Epithelial cell of esophagus (primary cell): ENCODE measurements at regions not wholly inside any gene's neighbourhood (a gene's known extent, or its start where the extent isn't known, plus 50 kb on each side); places are given as distances from the start of the nearest gene placed in this dataset.
A peak's percentile ranks its signal among the peaks of the same experiment; 100 is the strongest.

ENCODE experiments used
- DNase-seq: peaks from one replicate; pipeline ENCODE4 v3.0.0; 2010; ENCODE audit warnings: low read depth
- H3K4me3 ChIP-seq: 2 replicates; pipeline ENCODE4 v1.5.1; 2011; ENCODE audit warnings: mild to moderate bottlenecking, low read length, control low read depth
- CTCF ChIP-seq: IDR thresholded peaks from 2 replicates; pipeline ENCODE4 v1.5.1; 2011; ENCODE audit warnings: low read depth, mild to moderate bottlenecking, low read length, control low read depth, inconsistent platforms; ENCODE audit not compliant: insufficient read depth; ENCODE audit errors: missing control alignments

- no peak for DNase-seq
- no peak for TF ChIP-seq CTCF
- no peak overlapping the region for H3K4me3 ChIP-seq
Measured at GRCh38 chr6:112457886-112458285, 110.8 kb downstream of the RFPL4B start.

- no peak for DNase-seq
- no peak for TF ChIP-seq CTCF
Measured at GRCh38 chr6:112459758-112460304, 112.7 kb downstream of the RFPL4B start.

GRCh38 chr6:112464901-112465665, 118.0 kb downstream of the RFPL4B start:
- H3K4me3 ChIP-seq = no peak overlapping the region
- DNase-seq = no peak
- no peak for TF ChIP-seq CTCF

More at GRCh38 chr6:112459758-112460304, 112.7 kb downstream of the RFPL4B start:
- no peak overlapping the region for H3K4me3 ChIP-seq

GRCh38 chr6:112466373-112467151, 119.4 kb downstream of the RFPL4B start:
- H3K4me3 ChIP-seq = no peak overlapping the region
- TF ChIP-seq CTCF = no peak
- peak; percentile 67 for DNase-seq

GRCh38 chr6:112468359-112468758, 121.2 kb downstream of the RFPL4B start:
- no peak overlapping the region for H3K4me3 ChIP-seq
- TF ChIP-seq CTCF = no peak
- peak; percentile 54 for DNase-seq

GRCh38 chr6:112469306-112469705, 122.2 kb downstream of the RFPL4B start:
- no peak for DNase-seq
- H3K4me3 ChIP-seq = no peak overlapping the region
- no peak for TF ChIP-seq CTCF

- H3K4me3 ChIP-seq = no peak overlapping the region
- no peak for DNase-seq
- no peak for TF ChIP-seq CTCF
Measured at GRCh38 chr6:112470376-112470775, 123.2 kb downstream of the RFPL4B start.
